DND-41 (cell line): ENCODE measurements at regions not wholly inside any gene's neighbourhood (a gene's known extent, or its start where the extent isn't known, plus 50 kb on each side); places are given as distances from the start of the nearest gene placed in this dataset.

Experiments
- EZH2 ChIP-seq: IDR thresholded peaks from 3 replicates; pipeline ENCODE4 v1.6.1; 2012; ENCODE audit warnings: borderline replicate concordance, low read depth, mild to moderate bottlenecking, moderate library complexity, low read length, inconsistent platforms; ENCODE audit not compliant: severe bottlenecking
- TF ChIP-seq, protein P1 (sequence below): IDR thresholded peaks from 2 replicates; pipeline ENCODE4 v1.5.1; 2012; ENCODE audit warnings: borderline replicate concordance, low read length, moderate library complexity, mild to moderate bottlenecking; ENCODE audit not compliant: poor library complexity, severe bottlenecking; ENCODE audit errors: extremely low read depth

DNA sequence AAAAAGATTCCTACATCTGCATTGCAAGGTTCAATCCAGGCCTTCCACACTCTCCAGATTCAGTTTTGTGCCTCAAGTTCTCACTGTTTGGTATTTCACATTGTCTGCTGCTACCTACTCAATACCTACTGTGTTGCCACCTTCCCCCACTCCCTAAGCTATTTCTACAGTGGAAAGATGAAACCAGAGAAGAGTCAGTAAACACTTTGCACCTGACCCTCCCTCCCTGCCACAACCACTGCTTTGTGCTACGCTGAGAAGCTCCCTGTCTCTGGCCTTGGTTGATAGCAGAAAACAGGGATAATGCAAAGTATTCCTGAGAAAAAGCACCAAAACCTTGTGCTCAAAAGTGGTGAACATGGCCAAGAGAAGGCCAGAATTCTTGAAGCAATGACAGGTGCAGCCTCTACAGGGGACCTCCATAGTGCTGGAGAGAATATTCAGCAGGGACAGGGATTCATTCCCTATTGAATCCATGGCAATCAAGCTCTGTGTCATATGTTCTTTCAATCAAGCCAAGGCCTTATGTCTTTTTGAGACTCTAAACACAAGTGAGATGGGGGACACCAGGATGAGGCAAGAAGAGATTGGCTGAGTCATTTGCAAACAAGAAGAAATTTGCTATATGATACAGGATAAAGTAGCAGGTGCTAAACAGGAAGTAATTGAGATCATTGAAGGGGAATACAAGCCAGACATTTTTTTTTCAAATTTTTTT lies 83.5 kb upstream of the LIPC start:
- TF ChIP-seq, protein P1, sequence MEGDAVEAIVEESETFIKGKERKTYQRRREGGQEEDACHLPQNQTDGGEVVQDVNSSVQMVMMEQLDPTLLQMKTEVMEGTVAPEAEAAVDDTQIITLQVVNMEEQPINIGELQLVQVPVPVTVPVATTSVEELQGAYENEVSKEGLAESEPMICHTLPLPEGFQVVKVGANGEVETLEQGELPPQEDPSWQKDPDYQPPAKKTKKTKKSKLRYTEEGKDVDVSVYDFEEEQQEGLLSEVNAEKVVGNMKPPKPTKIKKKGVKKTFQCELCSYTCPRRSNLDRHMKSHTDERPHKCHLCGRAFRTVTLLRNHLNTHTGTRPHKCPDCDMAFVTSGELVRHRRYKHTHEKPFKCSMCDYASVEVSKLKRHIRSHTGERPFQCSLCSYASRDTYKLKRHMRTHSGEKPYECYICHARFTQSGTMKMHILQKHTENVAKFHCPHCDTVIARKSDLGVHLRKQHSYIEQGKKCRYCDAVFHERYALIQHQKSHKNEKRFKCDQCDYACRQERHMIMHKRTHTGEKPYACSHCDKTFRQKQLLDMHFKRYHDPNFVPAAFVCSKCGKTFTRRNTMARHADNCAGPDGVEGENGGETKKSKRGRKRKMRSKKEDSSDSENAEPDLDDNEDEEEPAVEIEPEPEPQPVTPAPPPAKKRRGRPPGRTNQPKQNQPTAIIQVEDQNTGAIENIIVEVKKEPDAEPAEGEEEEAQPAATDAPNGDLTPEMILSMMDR, result no peak
- no peak for TF ChIP-seq EZH2
